H9 (cell line): ENCODE measurements at regions not wholly inside any gene's neighbourhood (a gene's known extent, or its start where the extent isn't known, plus 50 kb on each side); places are given as distances from the start of the nearest gene placed in this dataset.

ENCODE experiments used
- DNase-seq: peaks from one replicate; pipeline ENCODE4 v3.0.0-alpha.2; 2017
- H2AFZ ChIP-seq: one replicate; pipeline ENCODE4 v1.6.1; 2013; ENCODE audit warnings: mild to moderate bottlenecking, low read length, control low read depth, moderate library complexity
- H2AK5ac ChIP-seq: 2 replicates; pipeline ENCODE4 v1.6.1; 2013; ENCODE audit warnings: low read length, control low read depth, mixed read lengths; ENCODE audit not compliant: insufficient read length
- H2BK120ac ChIP-seq: one replicate; pipeline ENCODE4 v1.6.1; 2013; ENCODE audit warnings: low read depth, mild to moderate bottlenecking, low read length, control low read depth, inconsistent platforms; ENCODE audit not compliant: poor library complexity, severe bottlenecking
- H2BK12ac ChIP-seq: 2 replicates; pipeline ENCODE4 v1.6.1; 2013; ENCODE audit warnings: low read length, control low read depth, mixed read lengths, low read depth; ENCODE audit not compliant: insufficient read length
- H2BK15ac ChIP-seq: 2 replicates; pipeline ENCODE4 v1.6.1; 2013; ENCODE audit warnings: low read depth, low read length, control low read depth
- H2BK20ac ChIP-seq: one replicate; pipeline ENCODE4 v1.6.1; 2013; ENCODE audit warnings: low read depth, mild to moderate bottlenecking, low read length, control low read depth, inconsistent platforms; ENCODE audit not compliant: poor library complexity, severe bottlenecking
- H2BK5ac ChIP-seq: 2 replicates; pipeline ENCODE4 v1.6.1; 2013; ENCODE audit warnings: low read length, control low read depth, mixed read lengths; ENCODE audit not compliant: insufficient read length
- H3K14ac ChIP-seq: 2 replicates; pipeline ENCODE4 v1.6.1; 2013; ENCODE audit warnings: low read length, control low read depth; ENCODE audit not compliant: insufficient read depth
- H3K18ac ChIP-seq: 2 replicates; pipeline ENCODE4 v1.6.1; 2013; ENCODE audit warnings: low read depth, mild to moderate bottlenecking, mixed read lengths, low read length, control low read depth; ENCODE audit not compliant: insufficient read length
- H3K23ac ChIP-seq: 2 replicates; pipeline ENCODE4 v1.6.1; 2013; ENCODE audit warnings: low read length, control low read depth, mixed read lengths, low read depth; ENCODE audit not compliant: insufficient read length
- H3K23me2 ChIP-seq: 2 replicates; pipeline ENCODE4 v1.6.1; 2013; ENCODE audit warnings: low read depth, mild to moderate bottlenecking, mixed read lengths, low read length, control low read depth; ENCODE audit not compliant: insufficient read length, poor library complexity, severe bottlenecking
- H3K27ac ChIP-seq: 2 replicates; pipeline ENCODE4 v1.5.1; 2013; ENCODE audit warnings: low read length, control low read depth, mixed read lengths, low read depth; ENCODE audit not compliant: insufficient read length
- H3K27me3 ChIP-seq: 2 replicates; pipeline ENCODE4 v1.6.1; 2013; ENCODE audit warnings: low read length, control low read depth, inconsistent platforms; ENCODE audit not compliant: insufficient read depth
- H3K4ac ChIP-seq: 2 replicates; pipeline ENCODE4 v1.6.1; 2013; ENCODE audit warnings: low read depth, mild to moderate bottlenecking, control low read depth, inconsistent platforms, low read length, moderate library complexity
- H3K4me1 ChIP-seq: 2 replicates; pipeline ENCODE4 v1.6.1; 2013; ENCODE audit warnings: low read length, control low read depth, inconsistent platforms; ENCODE audit not compliant: insufficient read depth
- H3K4me2 ChIP-seq: 2 replicates; pipeline ENCODE4 v1.6.1; 2013; ENCODE audit warnings: low read length, control low read depth, mixed read lengths; ENCODE audit not compliant: insufficient read length, insufficient read depth
- H3K56ac ChIP-seq: 2 replicates; pipeline ENCODE4 v1.6.1; 2013; ENCODE audit warnings: low read depth, mild to moderate bottlenecking, mixed read lengths, low read length, control low read depth; ENCODE audit not compliant: insufficient read length
- H3K79me1 ChIP-seq: 2 replicates; pipeline ENCODE4 v1.6.1; 2013; ENCODE audit warnings: low read depth, mild to moderate bottlenecking, moderate library complexity, low read length, control low read depth, inconsistent platforms; ENCODE audit not compliant: insufficient read depth, poor library complexity, severe bottlenecking
- H3K79me2 ChIP-seq: 2 replicates; pipeline ENCODE4 v1.6.1; 2013; ENCODE audit warnings: low read length, control low read depth, inconsistent platforms; ENCODE audit not compliant: insufficient read depth
- H3K9ac ChIP-seq: 2 replicates; pipeline ENCODE4 v1.6.1; 2013; ENCODE audit warnings: low read length, control low read depth, mixed read lengths; ENCODE audit not compliant: insufficient read length; ENCODE audit errors: extremely low read depth
- H3K9me3 ChIP-seq: one replicate; pipeline ENCODE4 v1.6.1; 2013; ENCODE audit warnings: low read depth, low read length, inconsistent platforms; ENCODE audit not compliant: control insufficient read depth
- H3T11ph ChIP-seq: one replicate; pipeline ENCODE4 v1.6.1; 2013; ENCODE audit warnings: mild to moderate bottlenecking, low read length, control low read depth, inconsistent platforms
- H4K20me1 ChIP-seq: one replicate; pipeline ENCODE4 v1.6.1; 2013; ENCODE audit not compliant: control insufficient read depth, insufficient read length, insufficient read depth
- H4K5ac ChIP-seq: 2 replicates; pipeline ENCODE4 v1.6.1; 2013; ENCODE audit warnings: low read depth, mild to moderate bottlenecking, mixed read lengths, low read length, control low read depth; ENCODE audit not compliant: insufficient read length
- H4K8ac ChIP-seq: replicated peaks from 2 replicates; pipeline ENCODE4 v1.6.1; 2013; ENCODE audit warnings: low read length, control low read depth, mixed read lengths, low read depth; ENCODE audit not compliant: insufficient read length
- H4K91ac ChIP-seq: 2 replicates; pipeline ENCODE4 v1.6.1; 2013; ENCODE audit warnings: low read depth, mild to moderate bottlenecking, moderate library complexity, mixed read lengths, low read length, control low read depth; ENCODE audit not compliant: insufficient read length
- H3K27ac Mint-ChIP-seq, 3 experiments: 2 replicates in 2 of 3; 3 replicates in 1 of 3; pipeline ENCODE4 v1.8.0; 2020 to 2021; ENCODE audit warnings: mixed read lengths in 3 of 3, mild to moderate bottlenecking in 1 of 3, moderate library complexity in 1 of 3
- H3K27me3 Mint-ChIP-seq: 2 replicates; pipeline ENCODE4 v1.8.0; 2021; ENCODE audit warnings: low read depth, mild to moderate bottlenecking, moderate library complexity, mixed read lengths
- H3K36me3 Mint-ChIP-seq, 3 experiments: 2 replicates in 2 of 3; 3 replicates in 1 of 3; pipeline ENCODE4 v1.8.0; 2020 to 2021; ENCODE audit warnings: low read depth in 3 of 3, mixed read lengths in 3 of 3; ENCODE audit not compliant: insufficient read depth in 1 of 3
- H3K4me1 Mint-ChIP-seq, 2 experiments: 2 replicates each; pipeline ENCODE4 v1.8.0; 2020; ENCODE audit warnings: mixed read lengths in 2 of 2
- H3K4me3 Mint-ChIP-seq, 2 experiments: 2 replicates in 1 of 2; 3 replicates in 1 of 2; pipeline ENCODE4 v1.8.0; 2020 to 2021; ENCODE audit warnings: mild to moderate bottlenecking in 2 of 2, mixed read lengths in 2 of 2, moderate library complexity in 1 of 2
- H3K9me3 Mint-ChIP-seq, 2 experiments: 2 replicates in 1 of 2; 3 replicates in 1 of 2; pipeline ENCODE4 v1.8.0; 2020; ENCODE audit warnings: mild to moderate bottlenecking in 2 of 2, mixed read lengths in 2 of 2, moderate library complexity in 1 of 2
- WGBS: extraction: QIAGEN DNeasy Blood & Tissue Kit; methylation state at CpG from one replicate; pipeline ENCODE4 v1.1.7; 2013; ENCODE audit warnings: missing lambda C conversion rate, low lambda C conversion rate, mixed read lengths; ENCODE audit not compliant: insufficient read length; ENCODE audit errors: extremely low coverage; 5-methylcytosine and 5-hydroxymethylcytosine counted together
- TF ChIP-seq, protein P1 (sequence below): fragments of 200-600 bp; sonication (generic); conservative IDR thresholded peaks from 3 replicates; pipeline ENCODE4 v1.8.0; 2021; ENCODE audit warnings: antibody characterized with exemption, mild to moderate bottlenecking

DNA sequence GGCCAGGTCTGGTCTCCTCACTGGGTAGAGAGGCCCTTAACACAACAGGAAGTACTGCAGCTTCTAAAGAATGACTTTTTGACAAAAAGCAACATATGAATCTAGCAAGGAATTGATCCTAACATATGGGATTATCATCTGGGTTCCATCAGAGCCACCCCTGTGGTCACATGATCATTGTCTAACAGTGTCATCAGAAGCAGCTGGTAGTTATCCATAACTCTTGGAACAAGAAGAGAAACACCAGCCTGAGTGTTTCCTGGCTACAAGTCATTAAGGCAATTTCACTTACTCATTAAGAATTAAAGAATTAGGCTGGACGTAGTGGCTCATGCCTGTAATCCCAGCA lies 219.3 kb upstream of the ARID1B start:
- no peak overlapping the region for H4K8ac ChIP-seq
- no peak overlapping the region for H3K14ac ChIP-seq
- no peak overlapping the region for H2BK120ac ChIP-seq
- no peaks in the 10 kb centered on the region for H3K79me2 ChIP-seq
- no peak overlapping the region for H2BK12ac ChIP-seq
- DNase-seq = no peak
- TF ChIP-seq, protein P1, sequence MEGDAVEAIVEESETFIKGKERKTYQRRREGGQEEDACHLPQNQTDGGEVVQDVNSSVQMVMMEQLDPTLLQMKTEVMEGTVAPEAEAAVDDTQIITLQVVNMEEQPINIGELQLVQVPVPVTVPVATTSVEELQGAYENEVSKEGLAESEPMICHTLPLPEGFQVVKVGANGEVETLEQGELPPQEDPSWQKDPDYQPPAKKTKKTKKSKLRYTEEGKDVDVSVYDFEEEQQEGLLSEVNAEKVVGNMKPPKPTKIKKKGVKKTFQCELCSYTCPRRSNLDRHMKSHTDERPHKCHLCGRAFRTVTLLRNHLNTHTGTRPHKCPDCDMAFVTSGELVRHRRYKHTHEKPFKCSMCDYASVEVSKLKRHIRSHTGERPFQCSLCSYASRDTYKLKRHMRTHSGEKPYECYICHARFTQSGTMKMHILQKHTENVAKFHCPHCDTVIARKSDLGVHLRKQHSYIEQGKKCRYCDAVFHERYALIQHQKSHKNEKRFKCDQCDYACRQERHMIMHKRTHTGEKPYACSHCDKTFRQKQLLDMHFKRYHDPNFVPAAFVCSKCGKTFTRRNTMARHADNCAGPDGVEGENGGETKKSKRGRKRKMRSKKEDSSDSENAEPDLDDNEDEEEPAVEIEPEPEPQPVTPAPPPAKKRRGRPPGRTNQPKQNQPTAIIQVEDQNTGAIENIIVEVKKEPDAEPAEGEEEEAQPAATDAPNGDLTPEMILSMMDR = no peak
- no peak overlapping the region for H3T11ph ChIP-seq
- H2AFZ ChIP-seq = no peak overlapping the region
- H2BK5ac ChIP-seq = no peak overlapping the region
- H3K4me2 ChIP-seq = no peak overlapping the region
- no peaks in the 10 kb centered on the region for H3K27me3 ChIP-seq
- no peak overlapping the region for H3K18ac ChIP-seq
- H2BK15ac ChIP-seq = no peak overlapping the region
- H4K20me1 ChIP-seq = no peaks in the 10 kb centered on the region
- no peak overlapping the region for H2AK5ac ChIP-seq
- H3K27ac ChIP-seq = no peak overlapping the region
- no peaks in the 10 kb centered on the region for H3K4me1 ChIP-seq
- no peak overlapping the region for H3K9ac ChIP-seq
- peaks cover 5 to 6% of the 10 kb centered on the region in 2 experiments; a peak in 2 of 4 replicates for H3K4me1 Mint-ChIP-seq
- H3K36me3 Mint-ChIP-seq = peaks cover 0 to 12% (median 10%) of the 10 kb centered on the region in 3 experiments; a peak in 6 of 7 replicates
- H3K9me3 Mint-ChIP-seq = peaks cover 12 to 14% of the 10 kb centered on the region in 2 experiments
- H4K5ac ChIP-seq = no peak overlapping the region
- H3K9me3 ChIP-seq = no peaks in the 10 kb centered on the region
- H3K79me1 ChIP-seq = no peaks in the 10 kb centered on the region
- no peak overlapping the region for H2BK20ac ChIP-seq
- no peaks in the 10 kb centered on the region; the same call in 1 of the 2 replicates for H3K27me3 Mint-ChIP-seq
- WGBS = no CpG with 5 or more reads among the region's 1 CpG
- H3K27ac Mint-ChIP-seq = no peak overlapping the region
- no peak overlapping the region for H3K4ac ChIP-seq
- no peak overlapping the region for H4K91ac ChIP-seq
- no peaks in the 10 kb centered on the region for H3K23me2 ChIP-seq
- H3K56ac ChIP-seq = no peak overlapping the region
- no peak overlapping the region for H3K23ac ChIP-seq
- H3K4me3 Mint-ChIP-seq = no peak overlapping the region
